Activated T-cell treated with anti-CD3 and anti-CD28 coated beads, Interleukin-2, amount 50 U/mL, for 72 hours (primary cell): ENCODE measurements at regions not wholly inside any gene's neighbourhood (a gene's known extent, or its start where the extent isn't known, plus 50 kb on each side); places are given as distances from the start of the nearest gene placed in this dataset.

Experiments used
- ATAC-seq, 2 donors: fragments of 150-1000 bp; cut with Tn5 transposase; replicated peaks in 1 of 2; 2 replicates each; pipeline ENCODE4 v1.10.0; 2021; ENCODE audit warnings: moderate library complexity in 2 of 2, mild to moderate bottlenecking in 1 of 2
- DNase-seq, 2 donors: peaks; one replicate each; pipeline ENCODE4 v3.0.0; 2021 to 2022; ENCODE audit warnings: mixed read lengths in 1 of 2
- H3K27ac Mint-ChIP-seq: one replicate; pipeline ENCODE4 v1.8.0; 2022; ENCODE audit warnings: mild to moderate bottlenecking, moderate library complexity, mixed read lengths
- H3K27me3 Mint-ChIP-seq: one replicate; pipeline ENCODE4 v1.8.0; 2022; ENCODE audit warnings: low read depth, mixed read lengths
- H3K36me3 Mint-ChIP-seq, 2 donors: one replicate each; pipeline ENCODE4 v1.8.0; 2022; ENCODE audit warnings: mixed read lengths in 2 of 2, mild to moderate bottlenecking in 1 of 2; ENCODE audit not compliant: insufficient read depth in 2 of 2
- H3K4me1 Mint-ChIP-seq: one replicate; pipeline ENCODE4 v1.8.0; 2022; ENCODE audit warnings: low read depth, mixed read lengths
- H3K4me3 Mint-ChIP-seq, 2 donors: one replicate each; pipeline ENCODE4 v1.8.0; 2022; ENCODE audit warnings: mild to moderate bottlenecking in 2 of 2, mixed read lengths in 2 of 2, moderate library complexity in 2 of 2
- H3K9me3 Mint-ChIP-seq, 2 donors: one replicate each; pipeline ENCODE4 v1.8.0; 2022; ENCODE audit warnings: mixed read lengths in 2 of 2

- no peak overlapping the region for H3K27ac Mint-ChIP-seq
These were observed 1083.0 kb upstream of the MAP3K7 start for GRCh38 chr6:91669871-91670268.

GRCh38 chr6:91669154-91669870 lies 1082.4 kb upstream of the MAP3K7 start:
- ATAC-seq (no peak), DNase-seq (no peak)
- H3K27me3 Mint-ChIP-seq = no peaks in the 10 kb centered on the region
- H3K27ac Mint-ChIP-seq = no peak overlapping the region
- H3K36me3 Mint-ChIP-seq = no peaks in the 10 kb centered on the region
- peaks cover 0 to 2% of the 10 kb centered on the region in 2 donors for H3K9me3 Mint-ChIP-seq
- H3K4me3 Mint-ChIP-seq = no peak overlapping the region
- H3K4me1 Mint-ChIP-seq = no peaks in the 10 kb centered on the region

More at GRCh38 chr6:91669871-91670268, 1083.0 kb upstream of the MAP3K7 start:
- H3K27me3 Mint-ChIP-seq = no peaks in the 10 kb centered on the region
- H3K9me3 Mint-ChIP-seq = no peaks in the 10 kb centered on the region
- H3K36me3 Mint-ChIP-seq = no peaks in the 10 kb centered on the region
- H3K4me3 Mint-ChIP-seq = no peak overlapping the region
- H3K4me1 Mint-ChIP-seq = no peaks in the 10 kb centered on the region
- ATAC-seq = no peak
- no peak for DNase-seq

GRCh38 chr6:91667596-91667995 lies 1080.7 kb upstream of the MAP3K7 start:
- H3K36me3 Mint-ChIP-seq = no peaks in the 10 kb centered on the region
- peaks cover 0 to 2% of the 10 kb centered on the region in 2 donors for H3K9me3 Mint-ChIP-seq
- no peak overlapping the region for H3K4me3 Mint-ChIP-seq
- no peaks in the 10 kb centered on the region for H3K4me1 Mint-ChIP-seq
- H3K27ac Mint-ChIP-seq = no peak overlapping the region
- DNase-seq (no peak), ATAC-seq (no peak)
- no peaks in the 10 kb centered on the region for H3K27me3 Mint-ChIP-seq

- no peaks in the 10 kb centered on the region for H3K4me1 Mint-ChIP-seq
- peaks cover 0 to 2% of the 10 kb centered on the region in 2 donors for H3K9me3 Mint-ChIP-seq
- no peaks in the 10 kb centered on the region for H3K27me3 Mint-ChIP-seq
- no peak overlapping the region for H3K4me3 Mint-ChIP-seq
- no peak for ATAC-seq
- H3K36me3 Mint-ChIP-seq = no peaks in the 10 kb centered on the region
- no peak for DNase-seq
- H3K27ac Mint-ChIP-seq = no peak overlapping the region
These were observed 1077.6 kb upstream of the MAP3K7 start for GRCh38 chr6:91664327-91664959.

GRCh38 chr6:91660893-91661292 lies 1074.0 kb upstream of the MAP3K7 start:
- Mint-ChIP-seq H3K4me1 (no peaks in the 10 kb centered on the region), H3K9me3 (peaks cover 0 to 2% of the 10 kb centered on the region in 2 donors), H3K4me3 (no peak overlapping the region), H3K36me3 (no peaks in the 10 kb centered on the region), H3K27me3 (no peaks in the 10 kb centered on the region), H3K27ac (no peak overlapping the region)
- ATAC-seq (no peak), DNase-seq (no peak)

GRCh38 chr6:91659891-91660290 lies 1073.0 kb upstream of the MAP3K7 start:
- DNase-seq (no peak), ATAC-seq (no peak)
- peaks cover 0 to 2% of the 10 kb centered on the region in 2 donors for H3K9me3 Mint-ChIP-seq
- H3K27ac Mint-ChIP-seq = no peak overlapping the region
- no peaks in the 10 kb centered on the region for H3K27me3 Mint-ChIP-seq
- no peak overlapping the region for H3K4me3 Mint-ChIP-seq
- no peaks in the 10 kb centered on the region for H3K36me3 Mint-ChIP-seq
- no peaks in the 10 kb centered on the region for H3K4me1 Mint-ChIP-seq

- H3K4me1 Mint-ChIP-seq = no peaks in the 10 kb centered on the region
- no peaks in the 10 kb centered on the region for H3K36me3 Mint-ChIP-seq
- H3K4me3 Mint-ChIP-seq = no peak overlapping the region
- H3K27ac Mint-ChIP-seq = no peak overlapping the region
- no peak for ATAC-seq
- no peaks in the 10 kb centered on the region for H3K27me3 Mint-ChIP-seq
- no peak for DNase-seq
- H3K9me3 Mint-ChIP-seq = peaks cover 0 to 1% of the 10 kb centered on the region in 2 donors
These were observed 1067.9 kb upstream of the MAP3K7 start for GRCh38 chr6:91654793-91655192.

- peaks cover 0 to 1% of the 10 kb centered on the region in 2 donors for H3K9me3 Mint-ChIP-seq
- no peak for ATAC-seq
- H3K4me3 Mint-ChIP-seq = no peak overlapping the region
- no peaks in the 10 kb centered on the region for H3K27me3 Mint-ChIP-seq
- no peak for DNase-seq
- H3K27ac Mint-ChIP-seq = no peak overlapping the region
- no peaks in the 10 kb centered on the region for H3K4me1 Mint-ChIP-seq
- H3K36me3 Mint-ChIP-seq = no peaks in the 10 kb centered on the region
These were observed 1067.5 kb upstream of the MAP3K7 start for GRCh38 chr6:91654357-91654756.

- H3K4me1 Mint-ChIP-seq = no peaks in the 10 kb centered on the region
These were observed 1067.0 kb upstream of the MAP3K7 start for GRCh38 chr6:91653895-91654294.

GRCh38 chr6:91653076-91653723 lies 1066.3 kb upstream of the MAP3K7 start:
- H3K27ac Mint-ChIP-seq = no peak overlapping the region
- no peaks in the 10 kb centered on the region for H3K4me1 Mint-ChIP-seq
- H3K9me3 Mint-ChIP-seq = peaks cover 0 to 1% of the 10 kb centered on the region in 2 donors
- ATAC-seq = no peak
- H3K36me3 Mint-ChIP-seq = no peaks in the 10 kb centered on the region
- DNase-seq = no peak
- H3K27me3 Mint-ChIP-seq = no peaks in the 10 kb centered on the region
- H3K4me3 Mint-ChIP-seq = no peak overlapping the region

More at GRCh38 chr6:91653895-91654294, 1067.0 kb upstream of the MAP3K7 start:
- H3K36me3 Mint-ChIP-seq = no peaks in the 10 kb centered on the region
- ATAC-seq (no peak), DNase-seq (no peak)
- H3K4me3 Mint-ChIP-seq = no peak overlapping the region
- no peak overlapping the region for H3K27ac Mint-ChIP-seq
- no peaks in the 10 kb centered on the region for H3K27me3 Mint-ChIP-seq
- peaks cover 0 to 1% of the 10 kb centered on the region in 2 donors for H3K9me3 Mint-ChIP-seq

GRCh38 chr6:91646649-91647048 lies 1059.8 kb upstream of the MAP3K7 start:
- Mint-ChIP-seq H3K27me3 (no peaks in the 10 kb centered on the region), H3K4me3 (no peak overlapping the region), H3K9me3 (peaks cover 0 to 2% of the 10 kb centered on the region in 2 donors), H3K27ac (no peak overlapping the region), H3K36me3 (no peaks in the 10 kb centered on the region), H3K4me1 (no peaks in the 10 kb centered on the region)
- ATAC-seq (no peak), DNase-seq (no peak)

GRCh38 chr6:91645811-91646210 lies 1058.9 kb upstream of the MAP3K7 start:
- no peaks in the 10 kb centered on the region for H3K36me3 Mint-ChIP-seq
- no peaks in the 10 kb centered on the region for H3K27me3 Mint-ChIP-seq
- peaks cover 0 to 5% of the 10 kb centered on the region in 2 donors for H3K9me3 Mint-ChIP-seq
- H3K27ac Mint-ChIP-seq = no peak overlapping the region
- no peak for ATAC-seq
- H3K4me3 Mint-ChIP-seq = no peak overlapping the region
- no peak for DNase-seq
- no peaks in the 10 kb centered on the region for H3K4me1 Mint-ChIP-seq

GRCh38 chr6:91637217-91637616 lies 1050.3 kb upstream of the MAP3K7 start:
- no peak for ATAC-seq
- Mint-ChIP-seq H3K36me3 (no peaks in the 10 kb centered on the region), H3K4me1 (no peaks in the 10 kb centered on the region), H3K4me3 (no peak overlapping the region), H3K27me3 (no peaks in the 10 kb centered on the region), H3K9me3 (peaks cover 4 to 12% of the 10 kb centered on the region in 2 donors), H3K27ac (no peak overlapping the region)
- no peak for DNase-seq
